CD4-positive, alpha-beta T cell treated with Interleukin-1 beta for 1 hour (primary cell): ENCODE measurements at regions not wholly inside any gene's neighbourhood (a gene's known extent, or its start where the extent isn't known, plus 50 kb on each side); places are given as distances from the start of the nearest gene placed in this dataset.
"Not testable (repeated sequence)": the region's sequence is repeated elsewhere in the genome, so short reads cannot be mapped to it uniquely, and the experiment has no call there.

ENCODE experiments used
- DNase-seq, 2 donors: peaks; one replicate each; pipeline ENCODE4 v3.0.0-alpha.2; 2020 to 2022

GRCh38 chr5:92543201-92543600 lies 1037.8 kb downstream of the NR2F1-AS1 start:
- DNase-seq = no peak

- not testable (repeated sequence) for DNase-seq
Measured at GRCh38 chr5:92542017-92542416, 1039.0 kb downstream of the NR2F1-AS1 start.

GRCh38 chr5:92527311-92528078 lies 1053.5 kb downstream of the NR2F1-AS1 start:
- DNase-seq = no peak

GRCh38 chr5:92525131-92525530 lies 1055.9 kb downstream of the NR2F1-AS1 start:
- no peak for DNase-seq

- DNase-seq = no peak
Measured at GRCh38 chr5:92519811-92520632, 1061.0 kb downstream of the NR2F1-AS1 start.

- DNase-seq = no peak
Measured at GRCh38 chr5:92518318-92518904, 1062.6 kb downstream of the NR2F1-AS1 start.

GRCh38 chr5:92514896-92515295 lies 1066.1 kb downstream of the NR2F1-AS1 start:
- no peak for DNase-seq

GRCh38 chr5:92513067-92513466 lies 1068.0 kb downstream of the NR2F1-AS1 start:
- no peak for DNase-seq

GRCh38 chr5:92508271-92508670 lies 1072.7 kb downstream of the NR2F1-AS1 start:
- no peak for DNase-seq

GRCh38 chr5:92505925-92506324 lies 1075.1 kb downstream of the NR2F1-AS1 start:
- no peak for DNase-seq

- DNase-seq = no peak
Measured at GRCh38 chr5:92505145-92505544, 1075.9 kb downstream of the NR2F1-AS1 start.

GRCh38 chr5:92504346-92504745 lies 1076.7 kb downstream of the NR2F1-AS1 start:
- DNase-seq = no peak

GRCh38 chr5:92500752-92501151 lies 1080.3 kb downstream of the NR2F1-AS1 start:
- no peak for DNase-seq

GRCh38 chr5:92496545-92496944 lies 1084.5 kb downstream of the NR2F1-AS1 start:
- no peak for DNase-seq

- no peak for DNase-seq
Measured at GRCh38 chr5:92494508-92494907, 1086.5 kb downstream of the NR2F1-AS1 start.

- DNase-seq = no peak
Measured at GRCh38 chr5:92492908-92493307, 1088.1 kb downstream of the NR2F1-AS1 start.

GRCh38 chr5:92484484-92484883 lies 1096.5 kb downstream of the NR2F1-AS1 start:
- no peak for DNase-seq

GRCh38 chr5:92472981-92473566 lies 1090.0 kb upstream of the ARRDC3 start:
- no peak for DNase-seq

- DNase-seq = no peak
Measured at GRCh38 chr5:92471861-92472260, 1088.7 kb upstream of the ARRDC3 start.

GRCh38 chr5:92470770-92471169 lies 1087.7 kb upstream of the ARRDC3 start:
- no peak for DNase-seq

- DNase-seq = no peak
Measured at GRCh38 chr5:92468295-92468694, 1085.2 kb upstream of the ARRDC3 start.

- no peak for DNase-seq
Measured at GRCh38 chr5:92467695-92468094, 1084.6 kb upstream of the ARRDC3 start.

- DNase-seq = no peak
Measured at GRCh38 chr5:92460505-92460904, 1077.4 kb upstream of the ARRDC3 start.
